Neural crest cell (in vitro differentiated cells): ENCODE measurements at regions not wholly inside any gene's neighbourhood (a gene's known extent, or its start where the extent isn't known, plus 50 kb on each side); places are given as distances from the start of the nearest gene placed in this dataset.

Experiments
- DNase-seq: peaks from one replicate; pipeline ENCODE4 v3.0.0; 2021; ENCODE audit warnings: low read depth, mixed read lengths, low spot score
- H3K27ac Mint-ChIP-seq: one replicate; pipeline ENCODE4 v1.8.0; 2021; ENCODE audit warnings: mild to moderate bottlenecking, mixed read lengths; ENCODE audit not compliant: unreplicated experiment
- H3K27me3 Mint-ChIP-seq: 2 replicates; pipeline ENCODE4 v1.8.0; 2021; ENCODE audit warnings: low read depth, mild to moderate bottlenecking, mixed read lengths
- H3K36me3 Mint-ChIP-seq: 2 replicates; pipeline ENCODE4 v1.8.0; 2021; ENCODE audit warnings: low read depth, mild to moderate bottlenecking, mixed read lengths
- H3K4me1 Mint-ChIP-seq: 2 replicates; pipeline ENCODE4 v1.8.0; 2021; ENCODE audit warnings: mixed read lengths
- H3K4me3 Mint-ChIP-seq: one replicate; pipeline ENCODE4 v1.8.0; 2021; ENCODE audit warnings: mild to moderate bottlenecking, mixed read lengths
- H3K9me3 Mint-ChIP-seq: 2 replicates; pipeline ENCODE4 v1.8.0; 2021; ENCODE audit warnings: mixed read lengths
- TF ChIP-seq, protein P1 (sequence below): fragments of 200-600 bp; sonication (generic); conservative IDR thresholded peaks from 2 replicates; pipeline ENCODE4 v1.5.0; 2021; ENCODE audit warnings: antibody characterized with exemption, mild to moderate bottlenecking

GRCh38 chr7:19610194-19610943 lies 98.5 kb downstream of the POLR1F start:
- TF ChIP-seq, protein P1, sequence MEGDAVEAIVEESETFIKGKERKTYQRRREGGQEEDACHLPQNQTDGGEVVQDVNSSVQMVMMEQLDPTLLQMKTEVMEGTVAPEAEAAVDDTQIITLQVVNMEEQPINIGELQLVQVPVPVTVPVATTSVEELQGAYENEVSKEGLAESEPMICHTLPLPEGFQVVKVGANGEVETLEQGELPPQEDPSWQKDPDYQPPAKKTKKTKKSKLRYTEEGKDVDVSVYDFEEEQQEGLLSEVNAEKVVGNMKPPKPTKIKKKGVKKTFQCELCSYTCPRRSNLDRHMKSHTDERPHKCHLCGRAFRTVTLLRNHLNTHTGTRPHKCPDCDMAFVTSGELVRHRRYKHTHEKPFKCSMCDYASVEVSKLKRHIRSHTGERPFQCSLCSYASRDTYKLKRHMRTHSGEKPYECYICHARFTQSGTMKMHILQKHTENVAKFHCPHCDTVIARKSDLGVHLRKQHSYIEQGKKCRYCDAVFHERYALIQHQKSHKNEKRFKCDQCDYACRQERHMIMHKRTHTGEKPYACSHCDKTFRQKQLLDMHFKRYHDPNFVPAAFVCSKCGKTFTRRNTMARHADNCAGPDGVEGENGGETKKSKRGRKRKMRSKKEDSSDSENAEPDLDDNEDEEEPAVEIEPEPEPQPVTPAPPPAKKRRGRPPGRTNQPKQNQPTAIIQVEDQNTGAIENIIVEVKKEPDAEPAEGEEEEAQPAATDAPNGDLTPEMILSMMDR, result no peak
- DNase-seq, result no peak
- H3K36me3 Mint-ChIP-seq, result no peaks in the 10 kb centered on the region
- no peaks in the 10 kb centered on the region for H3K4me1 Mint-ChIP-seq
- H3K4me3 Mint-ChIP-seq, result no peak overlapping the region
- peaks cover 3% of the 10 kb centered on the region for H3K9me3 Mint-ChIP-seq
- H3K27ac Mint-ChIP-seq, result no peak overlapping the region
- peaks cover 24% of the 10 kb centered on the region for H3K27me3 Mint-ChIP-seq

DNA sequence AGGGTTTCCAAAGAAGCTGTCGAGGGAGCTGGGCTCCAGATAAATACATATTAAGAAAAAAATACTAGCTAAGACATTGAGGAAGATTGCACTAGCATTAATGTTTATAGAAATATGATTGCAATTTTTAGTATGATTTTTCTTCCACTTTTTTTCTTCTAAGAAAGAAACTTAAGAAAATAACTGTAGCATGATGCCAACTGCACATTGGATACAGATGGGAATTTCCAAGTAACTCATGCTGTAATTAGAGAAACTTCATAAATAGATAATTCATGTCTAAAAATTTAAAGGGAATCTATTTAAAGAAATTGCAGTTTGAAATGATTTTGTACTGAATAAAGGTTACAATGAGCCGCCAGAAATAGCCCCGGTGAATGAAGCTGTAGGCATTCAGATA lies 119.4 kb downstream of the POLR1F start:
- peaks cover 11% of the 10 kb centered on the region for H3K9me3 Mint-ChIP-seq
- H3K4me1 Mint-ChIP-seq, result no peaks in the 10 kb centered on the region
- TF ChIP-seq, protein P1, result no peak
- no peak overlapping the region for H3K27ac Mint-ChIP-seq
- H3K36me3 Mint-ChIP-seq, result no peaks in the 10 kb centered on the region
- H3K27me3 Mint-ChIP-seq, result peaks cover 7% of the 10 kb centered on the region
- H3K4me3 Mint-ChIP-seq, result no peak overlapping the region
- DNase-seq, result no peak

- TF ChIP-seq, protein P1, result no peak
- H3K27ac Mint-ChIP-seq, result no peak overlapping the region
- no peaks in the 10 kb centered on the region for H3K4me1 Mint-ChIP-seq
- H3K9me3 Mint-ChIP-seq, result no peaks in the 10 kb centered on the region
- no peak for DNase-seq
- H3K27me3 Mint-ChIP-seq, result peaks cover 1% of the 10 kb centered on the region
- H3K36me3 Mint-ChIP-seq, result no peaks in the 10 kb centered on the region
- H3K4me3 Mint-ChIP-seq, result no peak overlapping the region
These were observed 121.5 kb downstream of the POLR1F start for GRCh38 chr7:19587291-19587690.

DNA sequence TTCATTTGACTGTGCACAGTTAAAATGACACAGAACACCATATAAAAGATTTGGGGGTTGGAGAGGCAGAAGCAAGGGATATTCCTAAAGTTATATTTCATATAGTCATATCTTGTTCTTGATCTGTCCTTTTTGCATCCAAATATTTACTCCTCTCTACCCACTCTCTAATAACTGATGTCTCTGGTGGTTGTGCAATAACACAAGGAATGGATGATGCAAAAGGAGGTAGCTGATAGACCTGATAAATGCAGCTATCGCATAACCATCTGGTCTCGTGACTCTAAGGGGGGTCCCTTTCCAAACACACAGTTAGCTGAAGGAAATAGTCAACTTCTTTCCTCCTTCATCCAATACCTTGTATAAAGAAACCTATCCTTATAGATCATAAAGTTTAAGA lies 123.1 kb downstream of the POLR1F start:
- TF ChIP-seq, protein P1, result no peak
- DNase-seq, result no peak
- H3K4me1 Mint-ChIP-seq, result no peaks in the 10 kb centered on the region
- no peak overlapping the region for H3K4me3 Mint-ChIP-seq
- H3K36me3 Mint-ChIP-seq, result no peaks in the 10 kb centered on the region
- no peak overlapping the region for H3K27ac Mint-ChIP-seq
- no peaks in the 10 kb centered on the region for H3K27me3 Mint-ChIP-seq
- no peaks in the 10 kb centered on the region for H3K9me3 Mint-ChIP-seq

DNA sequence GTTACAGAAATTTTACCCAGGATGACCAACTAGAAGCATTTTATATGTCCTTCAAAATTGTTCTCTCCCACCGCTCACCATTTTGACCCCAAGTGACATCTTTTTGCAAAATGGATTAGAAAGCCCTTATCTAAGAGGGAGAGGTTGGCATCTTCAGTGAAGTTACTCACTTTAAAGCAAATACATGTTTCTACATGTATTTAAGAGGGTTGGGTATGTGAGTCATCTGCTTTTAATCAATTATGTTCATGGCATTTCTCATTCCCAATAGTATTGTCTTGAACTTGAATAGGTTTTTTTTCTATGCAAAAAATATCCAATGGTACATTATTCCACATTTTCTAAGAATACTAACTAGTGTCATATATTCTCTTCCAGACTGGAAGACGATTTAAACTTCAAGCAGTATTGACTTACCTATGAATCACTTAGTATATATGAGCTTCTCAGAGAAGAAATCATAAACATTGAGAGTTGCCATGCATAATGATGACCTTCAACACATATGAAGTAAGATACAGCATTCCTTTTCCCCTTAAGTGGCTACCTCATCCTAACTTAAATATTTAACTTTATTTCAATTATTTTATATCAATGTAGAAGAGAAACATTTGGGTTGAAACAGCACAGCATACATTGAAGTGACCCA lies 132.8 kb downstream of the POLR1F start:
- Mint-ChIP-seq H3K27ac (no peak overlapping the region), H3K36me3 (no peaks in the 10 kb centered on the region), H3K4me3 (no peak overlapping the region), H3K4me1 (no peaks in the 10 kb centered on the region), H3K9me3 (no peaks in the 10 kb centered on the region), H3K27me3 (no peaks in the 10 kb centered on the region)
- TF ChIP-seq, protein P1, result no peak
- no peak for DNase-seq
